Suprapubic skin (tissue), 4 donors: ENCODE measurements at regions not wholly inside any gene's neighbourhood (a gene's known extent, or its start where the extent isn't known, plus 50 kb on each side); places are given as distances from the start of the nearest gene placed in this dataset.

Experiments
- DNase-seq, 2 donors: peaks; one replicate each; pipeline ENCODE4 v3.0.0-alpha.2; 2019; ENCODE audit warnings: low spot score in 2 of 2
- H3K27ac ChIP-seq: fragments of 200-600 bp; sonication (generic); one replicate; pipeline ENCODE4 v1.5.1; 2019
- H3K27me3 ChIP-seq: fragments of 200-600 bp; sonication (generic); one replicate; pipeline ENCODE4 v1.5.1; 2019
- H3K36me3 ChIP-seq: fragments of 200-600 bp; sonication (generic); one replicate; pipeline ENCODE4 v1.5.1; 2019
- H3K4me1 ChIP-seq: fragments of 200-600 bp; sonication (generic); one replicate; pipeline ENCODE4 v1.5.1; 2019
- H3K4me3 ChIP-seq: fragments of 200-600 bp; sonication (generic); one replicate; pipeline ENCODE4 v1.5.1; 2019; ENCODE audit warnings: mild to moderate bottlenecking
- H3K9me3 ChIP-seq: fragments of 200-600 bp; sonication (generic); one replicate; pipeline ENCODE4 v1.5.1; 2019
- EP300 ChIP-seq: sonication (generic); formaldehyde crosslinking; IDR thresholded peaks from one replicate; pipeline ENCODE4 v1.6.1; 2017; ENCODE audit warnings: antibody characterized with exemption
- POLR2A ChIP-seq, 2 donors: fragments of 450-650 bp; IDR thresholded peaks; one replicate each; pipeline ENCODE4 v1.6.1; 2017; ENCODE audit warnings: antibody characterized with exemption in 2 of 2, mild to moderate bottlenecking in 2 of 2, moderate library complexity in 2 of 2
- POLR2AphosphoS5 ChIP-seq, 3 donors: sonication (generic); formaldehyde crosslinking; IDR thresholded peaks; one replicate each; pipeline ENCODE4 v1.6.1; 2017; ENCODE audit warnings: antibody characterized with exemption in 3 of 3
- WGBS: methylation state at CpG from one replicate; pipeline ENCODE4 v1.1.5; 2018; 5-methylcytosine and 5-hydroxymethylcytosine counted together
- TF ChIP-seq, protein P1 (sequence below), 2 donors: fragments of 200-600 bp in 1 of 2; fragments of 450-650 bp in 1 of 2; sonication (generic) in 1 of 2; IDR thresholded peaks; one replicate each; pipeline ENCODE4 v1.5.1; 2016 to 2019; ENCODE audit warnings: antibody characterized with exemption in 2 of 2, mild to moderate bottlenecking in 1 of 2, moderate library complexity in 1 of 2

- H3K27me3 ChIP-seq, result no peaks in the 10 kb centered on the region
- no peak for DNase-seq
- H3K4me3 ChIP-seq, result no peak overlapping the region
- no peaks in the 10 kb centered on the region for H3K9me3 ChIP-seq
- TF ChIP-seq POLR2A (IDR thresholded peaks at IDR 0.05) (no peak), EP300 (no peak), POLR2AphosphoS5 (IDR thresholded peaks at IDR 0.05) (no peak)
- TF ChIP-seq, protein P1, sequence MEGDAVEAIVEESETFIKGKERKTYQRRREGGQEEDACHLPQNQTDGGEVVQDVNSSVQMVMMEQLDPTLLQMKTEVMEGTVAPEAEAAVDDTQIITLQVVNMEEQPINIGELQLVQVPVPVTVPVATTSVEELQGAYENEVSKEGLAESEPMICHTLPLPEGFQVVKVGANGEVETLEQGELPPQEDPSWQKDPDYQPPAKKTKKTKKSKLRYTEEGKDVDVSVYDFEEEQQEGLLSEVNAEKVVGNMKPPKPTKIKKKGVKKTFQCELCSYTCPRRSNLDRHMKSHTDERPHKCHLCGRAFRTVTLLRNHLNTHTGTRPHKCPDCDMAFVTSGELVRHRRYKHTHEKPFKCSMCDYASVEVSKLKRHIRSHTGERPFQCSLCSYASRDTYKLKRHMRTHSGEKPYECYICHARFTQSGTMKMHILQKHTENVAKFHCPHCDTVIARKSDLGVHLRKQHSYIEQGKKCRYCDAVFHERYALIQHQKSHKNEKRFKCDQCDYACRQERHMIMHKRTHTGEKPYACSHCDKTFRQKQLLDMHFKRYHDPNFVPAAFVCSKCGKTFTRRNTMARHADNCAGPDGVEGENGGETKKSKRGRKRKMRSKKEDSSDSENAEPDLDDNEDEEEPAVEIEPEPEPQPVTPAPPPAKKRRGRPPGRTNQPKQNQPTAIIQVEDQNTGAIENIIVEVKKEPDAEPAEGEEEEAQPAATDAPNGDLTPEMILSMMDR (IDR thresholded peaks at IDR 0.05), result no peak
- no peak overlapping the region for H3K27ac ChIP-seq
- H3K36me3 ChIP-seq, result no peaks in the 10 kb centered on the region
- no peaks in the 10 kb centered on the region for H3K4me1 ChIP-seq
- WGBS, result 74% methylated on average over 7 of the region's 7 CpGs
Observed at GRCh38 chr2:121869363-121869762, 113.9 kb downstream of the TSN start.

DNA sequence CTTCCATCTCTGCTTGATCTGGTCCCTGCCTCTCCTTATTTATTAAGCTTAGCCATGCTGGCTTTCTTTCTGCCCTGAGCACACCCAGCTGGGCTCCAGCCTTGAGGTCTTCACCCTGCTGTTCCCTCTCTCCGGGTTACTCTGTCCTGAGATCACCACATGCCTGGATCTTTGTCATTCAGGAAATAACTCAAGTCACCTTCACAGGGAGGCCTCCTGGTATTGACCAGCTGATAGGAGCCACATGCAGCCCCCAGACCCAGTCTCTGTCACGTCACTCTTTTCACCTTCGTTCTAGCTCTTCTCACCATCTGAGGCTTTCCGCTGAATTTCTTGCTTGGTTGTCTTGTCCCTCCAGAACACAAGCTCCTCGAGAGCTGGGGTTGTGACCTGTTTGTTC, 114.4 kb downstream of the TSN start:
- no peak overlapping the region for H3K4me3 ChIP-seq
- H3K27ac ChIP-seq, result no peak overlapping the region
- 93% methylated on average over 5 of the region's 5 CpGs for WGBS
- DNase-seq, result no peak
- H3K27me3 ChIP-seq, result no peaks in the 10 kb centered on the region
- H3K4me1 ChIP-seq, result no peaks in the 10 kb centered on the region
- no peaks in the 10 kb centered on the region for H3K9me3 ChIP-seq
- TF ChIP-seq POLR2A (IDR thresholded peaks at IDR 0.05), result no peak
- no peak for TF ChIP-seq EP300
- TF ChIP-seq, protein P1 (IDR thresholded peaks at IDR 0.05), result no peak
- no peak for TF ChIP-seq POLR2AphosphoS5 (IDR thresholded peaks at IDR 0.05)
- no peaks in the 10 kb centered on the region for H3K36me3 ChIP-seq

GRCh38 chr2:121872651-121873050, 117.2 kb downstream of the TSN start:
- Histone ChIP-seq H3K36me3 (no peaks in the 10 kb centered on the region), H3K27me3 (no peaks in the 10 kb centered on the region), H3K9me3 (no peaks in the 10 kb centered on the region), H3K27ac (no peak overlapping the region), H3K4me1 (no peaks in the 10 kb centered on the region), H3K4me3 (no peak overlapping the region)
- TF ChIP-seq POLR2A (IDR thresholded peaks at IDR 0.05), result no peak
- TF ChIP-seq, protein P1 (IDR thresholded peaks at IDR 0.05), result no peak
- TF ChIP-seq EP300, result no peak
- no peak for TF ChIP-seq POLR2AphosphoS5 (IDR thresholded peaks at IDR 0.05)
- no peak for DNase-seq
- WGBS, result 49% methylated on average over 2 of the region's 2 CpGs

DNA sequence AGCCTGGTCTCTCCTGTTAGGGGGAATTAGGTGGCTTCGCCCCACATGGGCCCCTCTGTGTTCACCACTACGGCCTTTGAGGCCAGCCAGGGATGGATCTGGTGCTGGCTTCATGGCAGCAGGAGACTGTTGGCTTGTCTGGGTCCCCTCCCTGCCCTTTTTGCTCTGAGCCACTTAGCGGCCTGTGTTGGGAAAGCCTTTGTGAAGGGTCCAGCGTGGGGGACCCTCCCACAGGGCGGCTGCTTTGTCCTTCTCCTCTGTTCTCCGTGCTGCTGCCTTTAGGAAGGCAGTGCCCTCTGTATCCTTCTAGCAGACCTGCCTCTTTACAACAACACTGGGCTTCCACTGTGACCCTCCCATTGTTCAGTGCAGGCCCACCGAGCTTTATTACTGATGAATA, 118.4 kb downstream of the TSN start:
- H3K9me3 ChIP-seq, result no peaks in the 10 kb centered on the region
- H3K27me3 ChIP-seq, result no peaks in the 10 kb centered on the region
- no peak for DNase-seq
- H3K27ac ChIP-seq, result no peak overlapping the region
- TF ChIP-seq POLR2A (IDR thresholded peaks at IDR 0.05), result no peak
- TF ChIP-seq POLR2AphosphoS5 (IDR thresholded peaks at IDR 0.05), result no peak
- TF ChIP-seq EP300, result no peak
- TF ChIP-seq, protein P1 (IDR thresholded peaks at IDR 0.05), result no peak
- H3K36me3 ChIP-seq, result no peaks in the 10 kb centered on the region
- no peaks in the 10 kb centered on the region for H3K4me1 ChIP-seq
- WGBS, result 89% methylated on average over 7 of the region's 7 CpGs
- no peak overlapping the region for H3K4me3 ChIP-seq

GRCh38 chr2:121875585-121876185, 120.2 kb downstream of the TSN start:
- no peak for DNase-seq
- 38% methylated on average over 2 of the region's 2 CpGs for WGBS
- H3K36me3 ChIP-seq, result no peaks in the 10 kb centered on the region

More at GRCh38 chr2:121875585-121876185, 120.2 kb downstream of the TSN start:
- TF ChIP-seq POLR2AphosphoS5 (IDR thresholded peaks at IDR 0.05), result no peak
- TF ChIP-seq, protein P1 (IDR thresholded peaks at IDR 0.05), result no peak
- Histone ChIP-seq H3K4me1 (no peaks in the 10 kb centered on the region), H3K4me3 (no peak overlapping the region), H3K27ac (no peak overlapping the region), H3K27me3 (no peaks in the 10 kb centered on the region), H3K9me3 (no peaks in the 10 kb centered on the region)
